GM03348 (cell line): ENCODE measurements at regions not wholly inside any gene's neighbourhood (a gene's known extent, or its start where the extent isn't known, plus 50 kb on each side); places are given as distances from the start of the nearest gene placed in this dataset.

Source experiments
- DNase-seq: peaks from one replicate; pipeline ENCODE4 v3.0.0; 2012; ENCODE audit warnings: low spot score

GRCh38 chr15:98202256-98202655 is 241.8 kb downstream of the ARRDC4 start:
- no peak for DNase-seq

GRCh38 chr15:98203872-98204660 is 243.6 kb downstream of the ARRDC4 start:
- no peak for DNase-seq

GRCh38 chr15:98207928-98208327 is 247.4 kb downstream of the ARRDC4 start:
- no peak for DNase-seq

GRCh38 chr15:98213346-98213979 is 253.0 kb downstream of the ARRDC4 start:
- DNase-seq: no peak

- no peak for DNase-seq
Measured at GRCh38 chr15:98216166-98216565, 255.7 kb downstream of the ARRDC4 start.

GRCh38 chr15:98217356-98217755 is 256.9 kb downstream of the ARRDC4 start:
- DNase-seq: no peak

- no peak for DNase-seq
Measured at GRCh38 chr15:98221144-98221543, 260.6 kb downstream of the ARRDC4 start.

GRCh38 chr15:98221577-98221976 is 261.1 kb downstream of the ARRDC4 start:
- DNase-seq: no peak

- no peak for DNase-seq
Measured at GRCh38 chr15:98226149-98226548, 265.6 kb downstream of the ARRDC4 start.

- no peak for DNase-seq
Measured at GRCh38 chr15:98226578-98226977, 266.1 kb downstream of the ARRDC4 start.

GRCh38 chr15:98228846-98229245 is 268.3 kb downstream of the ARRDC4 start:
- no peak for DNase-seq

GRCh38 chr15:98230975-98231374 is 270.5 kb downstream of the ARRDC4 start:
- DNase-seq: no peak

GRCh38 chr15:98231696-98232440 is 271.4 kb downstream of the ARRDC4 start:
- DNase-seq: peak; percentile 17

GRCh38 chr15:98232761-98233160 is 272.3 kb downstream of the ARRDC4 start:
- DNase-seq: no peak

- DNase-seq: no peak
Measured at GRCh38 chr15:98233873-98234272, 273.4 kb downstream of the ARRDC4 start.

GRCh38 chr15:98240303-98240702 is 279.8 kb downstream of the ARRDC4 start:
- no peak for DNase-seq

GRCh38 chr15:98241032-98241554 is 280.6 kb downstream of the ARRDC4 start:
- no peak for DNase-seq

- no peak for DNase-seq
Measured at GRCh38 chr15:98257290-98257689, 296.8 kb downstream of the ARRDC4 start.

GRCh38 chr15:98263787-98264186 is 303.3 kb downstream of the ARRDC4 start:
- no peak for DNase-seq

- DNase-seq: no peak
Measured at GRCh38 chr15:98266295-98266694, 305.8 kb downstream of the ARRDC4 start.

GRCh38 chr15:98268163-98268562 is 307.7 kb downstream of the ARRDC4 start:
- no peak for DNase-seq

GRCh38 chr15:98272625-98273024 is 312.1 kb downstream of the ARRDC4 start:
- DNase-seq: no peak

- no peak for DNase-seq
Measured at GRCh38 chr15:98276018-98276417, 315.5 kb downstream of the ARRDC4 start.
